Neural cell (in vitro differentiated cells): ENCODE measurements at regions not wholly inside any gene's neighbourhood (a gene's known extent, or its start where the extent isn't known, plus 50 kb on each side); places are given as distances from the start of the nearest gene placed in this dataset.

Experiments
- H2AFZ ChIP-seq: fragments of 200-600, 300-800 bp; sonication (generic), shearing (Covaris generic); 2 replicates; pipeline ENCODE4 v1.6.0; 2014; ENCODE audit warnings: low read depth, mild to moderate bottlenecking, antibody characterized with exemption, low read length, moderate library complexity
- H3F3A ChIP-seq: fragments of 200-600 bp; shearing (Covaris generic); 2 replicates; pipeline ENCODE4 v1.6.1; 2016; ENCODE audit warnings: mild to moderate bottlenecking, moderate library complexity, mixed read lengths, antibody characterized with exemption, low read length; ENCODE audit not compliant: insufficient read depth, poor library complexity, severe bottlenecking
- H3K27ac ChIP-seq: fragments of 200-600, 300-800 bp; sonication (generic), shearing (Covaris generic); 2 replicates; pipeline ENCODE4 v1.5.1; 2014; ENCODE audit warnings: mild to moderate bottlenecking, low read length, moderate library complexity
- H3K27me3 ChIP-seq: fragments of 300-800, 200-600 bp; sonication (generic), shearing (Covaris generic); 2 replicates; pipeline ENCODE4 v1.6.0; 2014; ENCODE audit warnings: mild to moderate bottlenecking, low read depth, low read length, moderate library complexity; ENCODE audit not compliant: insufficient read depth
- H3K36me3 ChIP-seq: fragments of 300-800, 200-600 bp; sonication (generic), shearing (Covaris generic); 2 replicates; pipeline ENCODE4 v1.5.1; 2014; ENCODE audit warnings: mild to moderate bottlenecking, antibody characterized with exemption, low read length, moderate library complexity; ENCODE audit not compliant: insufficient read depth
- H3K4me2 ChIP-seq: fragments of 300-800, 200-600 bp; sonication (generic), shearing (Covaris generic); 2 replicates; pipeline ENCODE4 v1.6.0; 2014; ENCODE audit warnings: mild to moderate bottlenecking, low read length
- H3K4me3 ChIP-seq: fragments of 300-800, 200-600 bp; sonication (generic), shearing (Covaris generic); 2 replicates; pipeline ENCODE4 v1.5.1; 2014; ENCODE audit warnings: mild to moderate bottlenecking, low read length, moderate library complexity
- H3K79me2 ChIP-seq: fragments of 200-600 bp; shearing (Covaris generic); replicated peaks from 2 replicates; pipeline ENCODE4 v1.6.0; 2014; ENCODE audit warnings: mild to moderate bottlenecking, low read length, moderate library complexity; ENCODE audit not compliant: insufficient read depth
- H3K9ac ChIP-seq: fragments of 300-800, 200-600 bp; sonication (generic), shearing (Covaris generic); 2 replicates; pipeline ENCODE4 v1.6.1; 2016; ENCODE audit warnings: mild to moderate bottlenecking, low read length, mixed read lengths
- H3K9me2 ChIP-seq: fragments of 200-600 bp; shearing (Covaris generic); 2 replicates; pipeline ENCODE4 v1.6.1; 2016; ENCODE audit warnings: mild to moderate bottlenecking, low read length, mixed read lengths; ENCODE audit not compliant: insufficient read depth
- H3K9me3 ChIP-seq: fragments of 200-600, 300-800 bp; sonication (generic), shearing (Covaris generic); 2 replicates; pipeline ENCODE4 v1.6.1; 2016; ENCODE audit warnings: mild to moderate bottlenecking, mixed run types, low read length, moderate library complexity, mixed read lengths
- H4K20me1 ChIP-seq: fragments of 200-600 bp; shearing (Covaris generic); 2 replicates; pipeline ENCODE4 v1.6.1; 2016; ENCODE audit warnings: mild to moderate bottlenecking, mixed run types; ENCODE audit not compliant: insufficient read depth
- CTCF ChIP-seq: fragments of 450-650 bp; IDR thresholded peaks from 2 replicates; pipeline ENCODE4 v1.5.1; 2014; ENCODE audit warnings: antibody characterized with exemption, mild to moderate bottlenecking, moderate library complexity; ENCODE audit not compliant: poor library complexity, severe bottlenecking
- EP300 ChIP-seq: fragments of 450-650 bp; conservative IDR thresholded peaks from 2 replicates; pipeline ENCODE4 v1.6.1; 2014; ENCODE audit warnings: antibody characterized with exemption, mild to moderate bottlenecking, moderate library complexity; ENCODE audit not compliant: poor library complexity, severe bottlenecking
- EZH2 ChIP-seq: fragments of 200-600, 300-800 bp; shearing (Covaris generic), sonication (generic); IDR thresholded peaks from 2 replicates; pipeline ENCODE4 v1.6.1; 2014; ENCODE audit warnings: antibody characterized with exemption, low read length, borderline replicate concordance, mild to moderate bottlenecking; ENCODE audit not compliant: insufficient read depth, poor library complexity, severe bottlenecking
- MXI1 ChIP-seq: fragments of 450-650 bp; conservative IDR thresholded peaks from 2 replicates; pipeline ENCODE4 v1.6.1; 2014; ENCODE audit warnings: antibody characterized with exemption, mild to moderate bottlenecking; ENCODE audit not compliant: poor library complexity, severe bottlenecking
- POLR2AphosphoS5 ChIP-seq: IDR thresholded peaks from 2 replicates; pipeline ENCODE4 v1.6.1; 2012
- RAD21 ChIP-seq: fragments of 450-650 bp; conservative IDR thresholded peaks from 2 replicates; pipeline ENCODE4 v1.6.1; 2014; ENCODE audit warnings: antibody characterized with exemption, mild to moderate bottlenecking, moderate library complexity
- REST ChIP-seq: IDR thresholded peaks from 2 replicates; pipeline ENCODE4 v1.6.1; 2012; ENCODE audit warnings: borderline replicate concordance
- SMC3 ChIP-seq: fragments of 450-650 bp; conservative IDR thresholded peaks from 2 replicates; pipeline ENCODE4 v1.6.1; 2014; ENCODE audit warnings: antibody characterized with exemption, mild to moderate bottlenecking, moderate library complexity; ENCODE audit not compliant: poor library complexity
- TAF1 ChIP-seq: IDR thresholded peaks from 2 replicates; pipeline ENCODE4 v1.6.1; 2012; ENCODE audit warnings: low read depth

- no peaks in the 10 kb centered on the region for H3K27me3 ChIP-seq
- no peak overlapping the region for H3K4me2 ChIP-seq
- H3K36me3 ChIP-seq = no peaks in the 10 kb centered on the region
- no peak overlapping the region for H3K27ac ChIP-seq
- H3K9me3 ChIP-seq = no peaks in the 10 kb centered on the region
- no peaks in the 10 kb centered on the region for H4K20me1 ChIP-seq
- H2AFZ ChIP-seq = no peak overlapping the region
- H3K79me2 ChIP-seq = no peaks in the 10 kb centered on the region
- H3K9ac ChIP-seq = no peak overlapping the region
- no peaks in the 10 kb centered on the region for H3F3A ChIP-seq
- TF ChIP-seq CTCF (no peak), RAD21 (no peak), MXI1 (no peak), SMC3 (no peak), EZH2 (no peak), EP300 (no peak), POLR2AphosphoS5 (no peak), REST (no peak), TAF1 (no peak)
- H3K9me2 ChIP-seq = no peaks in the 10 kb centered on the region
- H3K4me3 ChIP-seq = no peak overlapping the region
These were observed 309.4 kb upstream of the IGFBP3 start for GRCh38 chr7:46230298-46230989.

GRCh38 chr7:46229409-46229808 is 308.3 kb upstream of the IGFBP3 start:
- H3K9me3 ChIP-seq = no peaks in the 10 kb centered on the region
- TF ChIP-seq MXI1 = no peak
- no peak for TF ChIP-seq REST
- no peak for TF ChIP-seq CTCF
- TF ChIP-seq EP300 = no peak
- TF ChIP-seq SMC3 = no peak
- no peak for TF ChIP-seq TAF1
- TF ChIP-seq POLR2AphosphoS5 = no peak
- TF ChIP-seq RAD21 = no peak
- no peak for TF ChIP-seq EZH2

More at GRCh38 chr7:46229409-46229808, 308.3 kb upstream of the IGFBP3 start:
- no peaks in the 10 kb centered on the region for H3K27me3 ChIP-seq
- no peak overlapping the region for H3K4me3 ChIP-seq
- H3K9ac ChIP-seq = no peak overlapping the region
- no peak overlapping the region for H3K27ac ChIP-seq
- no peaks in the 10 kb centered on the region for H3F3A ChIP-seq
- no peaks in the 10 kb centered on the region for H3K79me2 ChIP-seq
- no peaks in the 10 kb centered on the region for H3K9me2 ChIP-seq
- H4K20me1 ChIP-seq = no peaks in the 10 kb centered on the region
- H3K36me3 ChIP-seq = no peaks in the 10 kb centered on the region
- no peak overlapping the region for H3K4me2 ChIP-seq
- no peak overlapping the region for H2AFZ ChIP-seq
